NCI-H1092 treated with DMSO at 0.1 percent for 48 hours (cell line): ENCODE measurements at regions not wholly inside any gene's neighbourhood (a gene's known extent, or its start where the extent isn't known, plus 50 kb on each side); places are given as distances from the start of the nearest gene placed in this dataset.
"Not testable (repeated sequence)": the region's sequence is repeated elsewhere in the genome, so short reads cannot be mapped to it uniquely, and the experiment has no call there.

Experiments used
- DNase-seq: peaks from one replicate; lab custom pipeline; 2025; lab: John Stamatoyannopoulos, UW

- DNase-seq = no peak
Observed at GRCh38 chr12:87679251-87679650, 349.9 kb downstream of the C12orf50 start.

GRCh38 chr12:87678453-87678852 is 350.7 kb downstream of the C12orf50 start:
- no peak for DNase-seq

- no peak for DNase-seq
Observed at GRCh38 chr12:87676731-87677130, 352.5 kb downstream of the C12orf50 start.

DNA sequence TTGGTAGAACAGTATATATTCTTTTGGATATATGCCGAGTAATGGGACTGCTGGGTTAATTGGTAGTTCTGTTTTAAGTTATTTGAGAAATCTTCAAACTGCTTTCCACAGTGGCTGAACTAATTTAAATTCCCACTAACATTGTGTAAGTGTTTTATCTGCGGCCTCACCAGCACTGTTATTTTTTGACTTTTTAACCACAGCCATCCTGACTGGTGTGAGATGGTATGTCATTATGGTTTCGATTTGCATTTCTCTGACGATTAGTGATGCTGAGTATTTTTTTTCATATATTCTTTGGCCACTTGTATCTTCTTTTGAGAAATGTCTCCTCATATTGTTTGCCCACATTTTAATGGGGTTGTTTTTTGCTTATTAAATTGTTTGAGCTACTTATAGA is 357.4 kb downstream of the C12orf50 start:
- no peak for DNase-seq

GRCh38 chr12:87670448-87670847 is 358.8 kb downstream of the C12orf50 start:
- DNase-seq = no peak

GRCh38 chr12:87667378-87667777 is 361.8 kb downstream of the C12orf50 start:
- no peak for DNase-seq

DNA sequence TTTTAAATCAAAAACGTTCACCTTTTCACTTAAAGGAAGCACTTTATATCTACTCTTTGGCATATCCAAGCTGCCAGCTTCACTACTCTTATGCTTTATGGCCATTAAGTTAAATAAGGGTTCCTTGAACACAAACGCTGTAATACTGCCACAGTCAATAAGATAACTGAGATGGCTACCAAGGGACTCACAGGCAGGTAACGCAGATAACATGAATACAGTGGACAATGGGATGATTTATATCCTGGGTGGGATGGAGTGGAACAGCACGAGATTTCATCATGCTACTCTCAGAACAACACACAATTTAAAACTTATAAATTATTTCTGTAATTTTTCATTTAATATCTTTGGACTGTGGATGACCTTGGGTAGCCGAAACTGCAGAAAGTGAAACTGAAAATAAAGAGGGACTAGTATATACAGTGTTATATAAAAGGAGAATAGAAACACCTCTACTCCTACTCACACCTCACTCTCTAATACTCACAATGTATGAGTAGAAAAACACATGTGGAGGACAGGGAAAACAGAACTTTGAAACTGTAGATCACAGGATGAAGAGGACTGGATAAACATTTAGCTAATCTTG is 367.3 kb downstream of the C12orf50 start:
- no peak for DNase-seq

GRCh38 chr12:87660987-87661774 is 368.0 kb downstream of the C12orf50 start:
- no peak for DNase-seq

GRCh38 chr12:87660291-87660690 is 368.9 kb downstream of the C12orf50 start:
- DNase-seq = no peak

DNA sequence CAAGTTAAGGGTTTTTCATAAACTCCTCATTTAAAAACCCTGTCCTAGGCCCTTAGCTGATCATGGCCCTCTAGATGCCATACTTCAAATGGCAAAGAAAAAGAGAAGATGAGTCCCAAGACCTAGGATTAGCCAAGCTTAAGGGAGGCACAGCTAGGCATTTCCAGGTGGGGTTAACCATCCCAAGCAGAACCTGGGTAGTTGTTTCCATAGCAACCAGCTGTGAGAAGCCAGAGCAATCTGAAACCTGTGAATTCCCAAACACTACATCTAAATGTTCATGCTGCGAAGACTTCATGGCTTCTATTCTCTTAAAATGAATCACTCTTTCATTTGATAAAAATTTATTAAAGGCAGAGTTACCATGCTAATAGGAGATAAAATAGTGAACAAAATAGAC is 372.9 kb downstream of the C12orf50 start:
- DNase-seq = no peak

GRCh38 chr12:87651670-87652425 is 377.4 kb downstream of the C12orf50 start:
- no peak for DNase-seq

DNA sequence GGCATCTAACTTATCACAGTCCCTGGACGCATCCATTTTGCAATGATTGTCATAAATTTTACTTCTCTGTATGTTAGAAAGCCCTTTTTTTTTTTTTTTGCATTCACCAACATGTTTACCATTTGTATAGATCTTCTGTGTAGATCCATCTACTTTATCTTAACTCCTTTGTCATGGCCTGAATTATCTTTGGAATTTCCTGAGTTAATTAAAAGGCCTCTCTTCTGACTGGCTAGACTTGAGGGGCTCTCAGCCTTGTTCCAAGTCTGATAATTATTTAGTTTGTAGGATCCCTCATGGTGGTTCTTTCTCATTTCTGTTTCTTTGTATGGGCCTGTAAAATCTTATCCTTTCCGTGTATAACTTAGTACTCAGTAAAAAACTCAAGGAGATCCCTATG is 387.0 kb downstream of the C12orf50 start:
- no peak for DNase-seq

DNA sequence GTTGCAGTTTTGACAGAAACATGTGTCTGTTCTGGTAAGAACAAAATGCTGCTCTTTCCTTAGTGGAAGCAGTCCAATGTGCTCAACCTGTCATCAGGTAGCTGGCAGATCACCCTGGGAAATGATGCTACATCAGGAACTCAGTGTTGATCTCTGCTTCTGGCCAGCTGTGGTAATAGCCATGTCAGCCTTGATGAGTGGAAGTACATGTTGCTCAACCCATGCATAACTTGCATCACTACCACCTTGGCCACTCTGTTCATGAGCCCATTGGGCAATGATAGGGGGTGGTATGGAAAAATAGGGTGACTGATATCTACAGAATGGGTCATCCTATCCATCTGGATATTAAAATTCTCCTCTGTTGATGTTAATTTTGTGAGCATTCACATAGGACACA is 411.0 kb downstream of the C12orf50 start:
- DNase-seq = no peak

DNA sequence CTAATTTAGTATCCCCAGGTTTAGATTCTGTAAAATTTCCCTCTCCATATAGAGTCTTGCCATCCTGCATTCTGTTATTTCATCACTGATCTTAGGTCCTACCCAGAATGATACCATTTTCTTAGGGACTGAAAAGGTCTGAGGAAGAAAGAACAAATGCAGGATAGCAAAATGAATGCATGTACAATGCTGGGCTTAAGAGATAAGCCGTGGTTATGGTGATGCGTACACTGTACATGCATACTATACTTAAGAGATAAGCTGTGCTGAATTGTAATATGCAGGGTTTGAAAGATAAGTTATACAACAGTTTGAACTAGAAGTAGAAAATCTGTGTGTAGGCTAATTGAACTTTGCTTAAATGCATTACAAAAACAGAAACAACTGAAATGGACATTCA is 416.2 kb downstream of the C12orf50 start:
- DNase-seq = no peak

GRCh38 chr12:87608321-87608720 is 420.9 kb downstream of the C12orf50 start:
- no peak for DNase-seq

DNA sequence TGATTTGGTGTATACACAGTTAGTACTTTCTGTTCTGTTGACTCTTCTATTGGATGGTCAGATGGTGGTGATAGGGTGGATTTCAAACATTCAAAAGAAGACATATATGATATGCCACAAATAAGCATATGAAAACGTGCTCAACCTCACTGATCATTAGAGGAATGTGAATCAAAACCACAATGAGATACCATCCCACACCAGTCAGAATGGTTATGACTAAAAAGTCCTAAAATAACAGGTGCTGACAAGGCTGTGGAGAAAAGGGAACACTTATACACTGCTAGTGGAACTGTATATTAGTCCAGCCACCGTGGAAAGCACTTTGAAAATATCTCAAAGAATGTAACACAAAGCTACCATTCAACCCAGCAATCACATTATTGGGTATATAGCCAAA is 425.5 kb downstream of the C12orf50 start:
- no peak for DNase-seq

GRCh38 chr12:87599459-87599858 is 429.7 kb downstream of the C12orf50 start:
- DNase-seq = no peak

- DNase-seq = no peak
Observed at GRCh38 chr12:87597114-87597513, 432.1 kb downstream of the C12orf50 start.

- DNase-seq = no peak
Observed at GRCh38 chr12:87596636-87597035, 432.6 kb downstream of the C12orf50 start.

GRCh38 chr12:87596134-87596533 is 433.1 kb downstream of the C12orf50 start:
- no peak for DNase-seq

GRCh38 chr12:87585882-87586557 is 443.2 kb downstream of the C12orf50 start:
- no peak for DNase-seq

- DNase-seq = not testable (repeated sequence)
Observed at GRCh38 chr12:87579091-87579490, 450.1 kb downstream of the C12orf50 start.

DNA sequence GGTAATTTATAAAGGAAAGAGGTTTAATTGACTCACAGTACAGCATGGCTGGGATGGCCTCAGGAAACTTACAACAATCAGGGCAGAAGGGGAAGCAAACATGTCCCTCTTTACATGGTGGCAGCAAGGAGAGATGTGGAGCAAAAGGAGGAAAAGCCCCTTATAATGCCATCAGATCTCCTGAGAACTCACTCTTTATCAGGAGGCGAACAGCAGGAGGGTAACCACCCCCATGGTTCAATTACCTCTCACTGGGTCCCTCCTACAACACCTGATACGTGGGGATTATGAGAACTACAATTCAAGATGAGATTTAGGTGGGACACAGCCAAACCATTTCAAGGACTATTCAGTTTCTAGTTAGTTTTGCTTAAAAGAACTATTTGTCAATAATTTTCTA is 453.3 kb downstream of the C12orf50 start:
- no peak for DNase-seq
